Lung (tissue), 11 donors: ENCODE measurements at regions not wholly inside any gene's neighbourhood (a gene's known extent, or its start where the extent isn't known, plus 50 kb on each side); places are given as distances from the start of the nearest gene placed in this dataset.

ENCODE experiments used
- ATAC-seq: fragments of 200-7000 bp; cut with Tn5 transposase; one replicate; pipeline ENCODE4 v1.9.1; 2020; ENCODE audit warnings: moderate number of reproducible peaks; ENCODE audit not compliant: insufficient read depth, low FRiP score
- DNase-seq, 3 donors: peaks; one replicate each; pipeline ENCODE4 v3.0.0-alpha.2; 2013 to 2017
- H3K27ac ChIP-seq, 2 donors: one replicate each; pipeline ENCODE4 v1.5.1; 2013; ENCODE audit warnings: mild to moderate bottlenecking in 2 of 2, moderate library complexity in 2 of 2, control low read depth in 1 of 2, inconsistent platforms in 1 of 2, low read depth in 1 of 2, low read length in 1 of 2
- H3K27me3 ChIP-seq, 3 donors: one replicate each; pipeline ENCODE4 v1.5.1; 2013; ENCODE audit warnings: low read length in 2 of 3; ENCODE audit not compliant: control insufficient read depth in 3 of 3, insufficient read depth in 3 of 3
- H3K36me3 ChIP-seq, 4 donors: one replicate each; pipeline ENCODE4 v1.5.1; 2013; ENCODE audit warnings: low read length in 4 of 4, mild to moderate bottlenecking in 1 of 4, moderate library complexity in 1 of 4; ENCODE audit not compliant: control insufficient read depth in 4 of 4, insufficient read depth in 4 of 4
- H3K4me1 ChIP-seq, 5 donors: one replicate each; pipeline ENCODE4 v1.5.1; 2013; ENCODE audit warnings: low read length in 5 of 5, mild to moderate bottlenecking in 2 of 5, moderate library complexity in 1 of 5; ENCODE audit not compliant: control insufficient read depth in 5 of 5, insufficient read depth in 5 of 5
- H3K4me3 ChIP-seq: one replicate; pipeline ENCODE4 v1.5.1; 2013; ENCODE audit warnings: mild to moderate bottlenecking, control low read depth, moderate library complexity
- H3K9ac ChIP-seq, 2 donors: one replicate each; pipeline ENCODE4 v1.5.1; 2013; ENCODE audit warnings: low read length in 2 of 2, control low read depth in 1 of 2; ENCODE audit not compliant: insufficient read depth in 1 of 2
- H3K9me3 ChIP-seq, 4 donors: one replicate each; pipeline ENCODE4 v1.5.1; 2013; ENCODE audit warnings: low read length in 3 of 4, mild to moderate bottlenecking in 1 of 4, moderate library complexity in 1 of 4; ENCODE audit not compliant: control insufficient read depth in 4 of 4, insufficient read depth in 3 of 4
- WGBS, 2 donors: extraction: QIAGEN DNeasy Blood & Tissue Kit; methylation state at CpG; one replicate each; pipeline ENCODE4 v1.1.7; 2013; 5-methylcytosine and 5-hydroxymethylcytosine counted together
- TF ChIP-seq, protein P1 (sequence below): IDR thresholded peaks from 2 replicates; pipeline ENCODE4 v1.5.1; 2012; ENCODE audit warnings: mild to moderate bottlenecking; ENCODE audit errors: control extremely low read depth, extremely low read depth
- donor health status: control.
- donor health status: control.
- donor health status: Bipolar disorder and iron deficiency.
- donor health status: healthy.
- donor health status: DM: yes; HTN: yes; CAD: no.

DNA sequence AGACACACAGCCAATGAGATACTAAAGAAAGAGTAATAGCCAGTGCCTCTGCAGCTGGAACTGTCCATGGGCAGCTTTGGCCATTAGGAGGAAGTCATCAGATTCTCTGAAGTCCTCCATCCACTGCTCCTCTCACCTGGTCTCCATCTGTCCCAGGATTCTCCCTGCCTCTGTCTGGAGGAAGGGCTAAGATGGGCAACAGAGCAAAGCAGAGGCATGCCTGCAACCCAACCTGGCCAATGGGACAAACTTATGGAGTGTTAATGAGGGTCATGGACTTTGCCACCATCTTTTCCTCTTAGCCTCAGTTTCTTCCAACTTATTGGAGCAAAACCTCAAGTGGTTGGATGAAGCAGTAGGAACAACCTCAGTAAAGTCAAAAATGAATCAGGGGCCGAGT lies 91.5 kb upstream of the SIX3 start:
- Histone ChIP-seq H3K27ac (no peak overlapping the region), H3K9me3 (peaks cover 0 to 5% (median 0%) of the 10 kb centered on the region in 4 donors), H3K36me3 (no peaks in the 10 kb centered on the region), H3K9ac (no peak overlapping the region), H3K4me1 (peaks cover 0 to 7% (median 0%) of the 10 kb centered on the region in 5 donors), H3K4me3 (no peak overlapping the region), H3K27me3 (peaks cover 0 to 3% (median 0%) of the 10 kb centered on the region in 3 donors)
- WGBS, 2 donors, result 75 to 76% methylated on average over 1 of the region's 1 CpG
- no peak for DNase-seq
- ATAC-seq, result no peak
- TF ChIP-seq, protein P1, sequence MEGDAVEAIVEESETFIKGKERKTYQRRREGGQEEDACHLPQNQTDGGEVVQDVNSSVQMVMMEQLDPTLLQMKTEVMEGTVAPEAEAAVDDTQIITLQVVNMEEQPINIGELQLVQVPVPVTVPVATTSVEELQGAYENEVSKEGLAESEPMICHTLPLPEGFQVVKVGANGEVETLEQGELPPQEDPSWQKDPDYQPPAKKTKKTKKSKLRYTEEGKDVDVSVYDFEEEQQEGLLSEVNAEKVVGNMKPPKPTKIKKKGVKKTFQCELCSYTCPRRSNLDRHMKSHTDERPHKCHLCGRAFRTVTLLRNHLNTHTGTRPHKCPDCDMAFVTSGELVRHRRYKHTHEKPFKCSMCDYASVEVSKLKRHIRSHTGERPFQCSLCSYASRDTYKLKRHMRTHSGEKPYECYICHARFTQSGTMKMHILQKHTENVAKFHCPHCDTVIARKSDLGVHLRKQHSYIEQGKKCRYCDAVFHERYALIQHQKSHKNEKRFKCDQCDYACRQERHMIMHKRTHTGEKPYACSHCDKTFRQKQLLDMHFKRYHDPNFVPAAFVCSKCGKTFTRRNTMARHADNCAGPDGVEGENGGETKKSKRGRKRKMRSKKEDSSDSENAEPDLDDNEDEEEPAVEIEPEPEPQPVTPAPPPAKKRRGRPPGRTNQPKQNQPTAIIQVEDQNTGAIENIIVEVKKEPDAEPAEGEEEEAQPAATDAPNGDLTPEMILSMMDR, result no peak

DNA sequence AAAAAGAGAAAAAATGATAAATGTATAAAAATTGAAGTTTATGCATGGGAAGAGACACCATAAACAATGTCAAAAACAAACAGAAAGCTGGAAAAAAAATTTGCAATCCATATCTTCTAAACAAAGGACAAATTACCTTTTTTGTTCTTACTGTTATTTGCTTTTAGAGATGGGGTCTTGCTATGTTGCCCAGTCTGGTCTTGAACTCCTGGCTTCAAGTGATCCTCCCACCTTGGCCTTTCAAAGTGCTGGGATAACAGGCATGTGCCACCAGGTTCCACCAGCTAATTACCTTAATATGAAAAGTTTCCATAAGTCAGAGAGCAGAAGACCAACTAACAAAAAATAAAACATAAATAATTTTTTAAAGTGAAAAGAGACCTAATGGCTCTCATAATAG lies 90.0 kb upstream of the SIX3 start:
- Histone ChIP-seq H3K9me3 (peaks cover 0 to 5% (median 0%) of the 10 kb centered on the region in 4 donors), H3K4me3 (no peak overlapping the region), H3K4me1 (peaks cover 0 to 7% (median 0%) of the 10 kb centered on the region in 5 donors), H3K27me3 (peaks cover 0 to 3% (median 2%) of the 10 kb centered on the region in 3 donors), H3K9ac (no peak overlapping the region), H3K36me3 (no peaks in the 10 kb centered on the region), H3K27ac (no peak overlapping the region)
- TF ChIP-seq, protein P1, result no peak
- DNase-seq (no peak), ATAC-seq (no peak)

DNA sequence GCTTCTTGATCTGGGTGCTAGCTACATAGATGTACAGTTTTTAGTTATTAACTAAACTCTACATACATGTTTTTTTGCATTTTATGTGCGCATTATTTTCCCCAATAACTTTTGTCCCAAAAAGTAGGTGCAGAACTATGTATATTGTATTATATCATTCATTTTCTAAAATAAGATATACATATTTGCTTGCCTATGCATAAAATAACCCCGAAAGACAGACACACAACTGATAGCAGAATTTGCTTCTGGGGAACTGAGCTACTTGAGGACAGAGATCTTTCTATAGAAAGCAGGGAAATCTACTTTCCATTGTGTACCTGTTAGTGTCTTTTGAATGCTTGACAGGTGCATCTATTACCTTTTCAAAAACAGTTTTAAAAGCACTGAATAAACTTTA lies 88.9 kb upstream of the SIX3 start:
- peaks cover 0 to 7% (median 0%) of the 10 kb centered on the region in 5 donors for H3K4me1 ChIP-seq
- 86 to 95% methylated on average over 2 of the region's 2 CpGs for WGBS, 2 donors
- peaks cover 0 to 3% (median 3%) of the 10 kb centered on the region in 3 donors for H3K27me3 ChIP-seq
- no peak overlapping the region for H3K9ac ChIP-seq
- no peak overlapping the region for H3K4me3 ChIP-seq
- no peaks in the 10 kb centered on the region for H3K36me3 ChIP-seq
- DNase-seq (no peak), ATAC-seq (no peak)
- TF ChIP-seq, protein P1, result no peak
- peaks cover 0 to 5% (median 0%) of the 10 kb centered on the region in 4 donors for H3K9me3 ChIP-seq
- H3K27ac ChIP-seq, result no peak overlapping the region

DNA sequence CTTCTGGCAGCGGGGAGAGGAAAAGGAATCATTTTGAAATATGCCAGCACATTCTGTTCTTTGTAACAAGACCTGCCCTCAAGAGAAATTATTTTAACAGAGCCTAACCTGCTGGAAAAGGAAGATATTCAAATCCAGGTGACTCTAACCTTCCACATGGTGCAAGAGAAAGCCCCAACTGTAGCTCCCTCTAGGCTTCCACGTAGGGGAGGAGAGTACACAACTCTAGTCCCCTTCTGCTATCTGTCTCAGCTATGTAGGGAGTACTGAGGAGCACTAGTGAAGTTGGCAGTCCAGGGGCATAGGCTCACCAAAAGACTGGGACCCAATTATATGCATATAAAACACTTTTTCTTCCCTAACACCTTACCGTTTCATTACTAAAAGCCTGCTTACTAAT lies 82.2 kb upstream of the SIX3 start:
- Histone ChIP-seq H3K36me3 (no peaks in the 10 kb centered on the region), H3K4me3 (no peak overlapping the region), H3K4me1 (no peaks in the 10 kb centered on the region), H3K9ac (no peak overlapping the region), H3K27ac (no peak overlapping the region), H3K9me3 (peaks cover 0 to 2% (median 0%) of the 10 kb centered on the region in 4 donors), H3K27me3 (peaks cover 0 to 11% (median 7%) of the 10 kb centered on the region in 3 donors)
- ATAC-seq, result no peak
- TF ChIP-seq, protein P1, result no peak
- no peak for DNase-seq
- WGBS, 2 donors, result 48 to 58% methylated on average over 3 of the region's 3 CpGs
